ENCODE measurements at regions not wholly inside any gene's neighbourhood (a gene's known extent, or its start where the extent isn't known, plus 50 kb on each side); places are given as distances from the start of the nearest gene placed in this dataset.

DNA sequence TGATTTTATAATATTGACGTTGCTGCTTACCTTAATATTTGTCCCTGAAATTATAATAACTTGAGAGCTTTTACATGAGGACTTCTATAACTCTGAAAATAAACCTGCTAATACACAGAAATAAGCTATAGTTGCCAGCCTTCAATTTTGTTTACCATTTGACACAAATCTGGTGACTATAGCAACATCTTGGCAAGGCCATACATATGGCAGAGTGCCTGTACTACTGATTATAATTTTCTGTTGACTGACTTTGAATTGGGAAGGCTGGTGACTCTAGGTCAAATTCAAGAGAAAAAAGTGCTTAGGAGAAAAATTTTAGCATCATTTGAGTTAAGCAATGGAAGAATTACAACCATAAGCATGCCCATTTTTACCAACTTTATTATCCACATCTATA is 581.4 kb upstream of the PTPRD start:
- TF ChIP-seq, protein P1, sequence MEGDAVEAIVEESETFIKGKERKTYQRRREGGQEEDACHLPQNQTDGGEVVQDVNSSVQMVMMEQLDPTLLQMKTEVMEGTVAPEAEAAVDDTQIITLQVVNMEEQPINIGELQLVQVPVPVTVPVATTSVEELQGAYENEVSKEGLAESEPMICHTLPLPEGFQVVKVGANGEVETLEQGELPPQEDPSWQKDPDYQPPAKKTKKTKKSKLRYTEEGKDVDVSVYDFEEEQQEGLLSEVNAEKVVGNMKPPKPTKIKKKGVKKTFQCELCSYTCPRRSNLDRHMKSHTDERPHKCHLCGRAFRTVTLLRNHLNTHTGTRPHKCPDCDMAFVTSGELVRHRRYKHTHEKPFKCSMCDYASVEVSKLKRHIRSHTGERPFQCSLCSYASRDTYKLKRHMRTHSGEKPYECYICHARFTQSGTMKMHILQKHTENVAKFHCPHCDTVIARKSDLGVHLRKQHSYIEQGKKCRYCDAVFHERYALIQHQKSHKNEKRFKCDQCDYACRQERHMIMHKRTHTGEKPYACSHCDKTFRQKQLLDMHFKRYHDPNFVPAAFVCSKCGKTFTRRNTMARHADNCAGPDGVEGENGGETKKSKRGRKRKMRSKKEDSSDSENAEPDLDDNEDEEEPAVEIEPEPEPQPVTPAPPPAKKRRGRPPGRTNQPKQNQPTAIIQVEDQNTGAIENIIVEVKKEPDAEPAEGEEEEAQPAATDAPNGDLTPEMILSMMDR (conservative IDR thresholded peaks at IDR 0.05; ENCODE audit: low read depth, low read length): no peak
- TF ChIP-seq EZH2 (IDR thresholded peaks at IDR 0.05; ENCODE audit: borderline replicate concordance, low read depth, low read length, poor library complexity, severe bottlenecking): no peak
